ENCODE measurements at regions not wholly inside any gene's neighbourhood (a gene's known extent, or its start where the extent isn't known, plus 50 kb on each side); places are given as distances from the start of the nearest gene placed in this dataset.

DNA sequence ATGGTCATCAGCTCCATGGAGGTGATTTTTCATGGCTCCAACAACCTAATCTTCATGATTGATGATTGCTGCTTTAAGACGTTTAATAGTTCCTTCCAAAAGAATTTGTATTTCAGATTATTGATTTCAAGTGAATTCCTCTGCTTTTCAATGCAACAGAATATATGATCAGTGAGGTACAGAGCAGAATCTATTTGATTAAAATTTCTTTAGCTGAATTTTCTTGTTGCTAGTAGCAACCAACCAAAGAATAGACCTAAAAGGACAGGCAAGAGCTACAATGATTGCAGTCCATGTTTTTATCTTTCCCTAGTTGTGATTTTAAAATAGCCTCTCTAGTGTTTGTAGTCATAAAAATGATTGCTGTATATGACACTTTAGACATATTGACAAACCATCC, 76.8 kb upstream of the SCEL start:
- Histone ChIP-seq H3K27ac (no peak overlapping the region), H3K27me3 (no peaks in the 10 kb centered on the region), H3K4me3 (no peak overlapping the region), H3K9me3 (no peaks in the 10 kb centered on the region), H3K36me3 (no peaks in the 10 kb centered on the region), H3K4me1 (no peaks in the 10 kb centered on the region)
- intact Hi-C loops (cut with DNase I; ENCODE audit: low total_unique reads) = no loop called here
- no peak for TF ChIP-seq CTCF (IDR thresholded peaks at IDR 0.05)
- DNase-seq = no peak

DNA sequence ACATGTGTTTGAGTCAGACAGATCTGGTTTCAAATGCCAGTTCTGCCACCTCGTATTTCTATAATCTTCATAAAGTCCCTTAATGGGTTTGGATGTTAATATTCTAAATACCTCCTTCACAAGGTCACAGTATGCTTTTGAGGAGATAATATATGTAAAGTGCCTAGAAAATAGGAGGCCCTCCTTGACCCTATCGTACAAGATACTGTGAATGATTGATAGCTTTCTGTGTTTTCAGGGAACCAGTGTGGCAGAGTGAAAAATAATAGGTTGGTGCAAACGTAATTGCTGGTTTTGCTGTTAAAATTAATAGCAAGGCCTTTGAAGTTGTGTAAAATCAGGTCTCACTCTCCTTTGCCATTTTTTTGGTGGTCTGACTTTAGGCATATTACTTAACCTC, 77.5 kb upstream of the SCEL start:
- intact Hi-C loops (cut with DNase I; ENCODE audit: low total_unique reads) = no loop called here
- TF ChIP-seq CTCF (IDR thresholded peaks at IDR 0.05) = no peak
- H3K4me3 ChIP-seq = no peak overlapping the region
- DNase-seq = no peak
- no peak overlapping the region for H3K27ac ChIP-seq
- no peaks in the 10 kb centered on the region for H3K27me3 ChIP-seq
- H3K36me3 ChIP-seq = no peaks in the 10 kb centered on the region
- H3K4me1 ChIP-seq = no peaks in the 10 kb centered on the region
- H3K9me3 ChIP-seq = no peaks in the 10 kb centered on the region

- H3K4me1 ChIP-seq = no peaks in the 10 kb centered on the region
- no peaks in the 10 kb centered on the region for H3K36me3 ChIP-seq
- H3K27me3 ChIP-seq = no peaks in the 10 kb centered on the region
- H3K4me3 ChIP-seq = no peak overlapping the region
- H3K9me3 ChIP-seq = no peaks in the 10 kb centered on the region
- no peak overlapping the region for H3K27ac ChIP-seq
- no peak for DNase-seq
- intact Hi-C loops (cut with DNase I; ENCODE audit: low total_unique reads) = no loop called here
- no peak for TF ChIP-seq CTCF (IDR thresholded peaks at IDR 0.05)
Observed at GRCh38 chr13:77456271-77456670, 79.2 kb upstream of the SCEL start.

GRCh38 chr13:77449265-77449664, 86.2 kb upstream of the SCEL start:
- Histone ChIP-seq H3K4me3 (no peak overlapping the region), H3K4me1 (no peaks in the 10 kb centered on the region), H3K27ac (no peak overlapping the region), H3K9me3 (no peaks in the 10 kb centered on the region), H3K27me3 (no peaks in the 10 kb centered on the region), H3K36me3 (no peaks in the 10 kb centered on the region)
- no peak for DNase-seq
- intact Hi-C loops (cut with DNase I; ENCODE audit: low total_unique reads) = loop anchor here (5.0 kb wide), 1 partner anchor 92 kb away; no protein-coding TSS in a partner anchor
- TF ChIP-seq CTCF (IDR thresholded peaks at IDR 0.05) = no peak

GRCh38 chr13:77448689-77449088, 86.8 kb upstream of the SCEL start:
- H3K4me1 ChIP-seq = no peaks in the 10 kb centered on the region
- TF ChIP-seq CTCF (IDR thresholded peaks at IDR 0.05) = no peak
- H3K36me3 ChIP-seq = no peaks in the 10 kb centered on the region
- no peaks in the 10 kb centered on the region for H3K27me3 ChIP-seq
- no peak for DNase-seq
- no peak overlapping the region for H3K27ac ChIP-seq
- intact Hi-C loops (cut with DNase I; ENCODE audit: low total_unique reads) = loop anchor here (5.0 kb wide), 1 partner anchor 91 kb away; no protein-coding TSS in a partner anchor
- H3K4me3 ChIP-seq = no peak overlapping the region
- H3K9me3 ChIP-seq = no peaks in the 10 kb centered on the region

GRCh38 chr13:77443511-77443910, 92.0 kb upstream of the SCEL start:
- intact Hi-C loops (cut with DNase I; ENCODE audit: low total_unique reads) = no loop called here
- Histone ChIP-seq H3K4me3 (no peak overlapping the region), H3K27me3 (no peaks in the 10 kb centered on the region), H3K9me3 (no peaks in the 10 kb centered on the region), H3K36me3 (no peaks in the 10 kb centered on the region), H3K27ac (no peak overlapping the region), H3K4me1 (no peaks in the 10 kb centered on the region)
- TF ChIP-seq CTCF (IDR thresholded peaks at IDR 0.05) = no peak
- DNase-seq = no peak
